Lower leg skin (tissue), 3 donors: ENCODE measurements at regions not wholly inside any gene's neighbourhood (a gene's known extent, or its start where the extent isn't known, plus 50 kb on each side); places are given as distances from the start of the nearest gene placed in this dataset.

Experiments used
- CTCF ChIP-seq, 3 donors: fragments of 450-650 bp; IDR thresholded peaks; one replicate each; pipeline ENCODE4 v1.5.1; 2016; ENCODE audit warnings: antibody characterized with exemption in 3 of 3, mild to moderate bottlenecking in 3 of 3, moderate library complexity in 2 of 3
- POLR2A ChIP-seq, 2 donors: fragments of 450-650 bp; IDR thresholded peaks; one replicate each; pipeline ENCODE4 v1.6.1; 2016 to 2017; ENCODE audit warnings: antibody characterized with exemption in 2 of 2, mild to moderate bottlenecking in 1 of 2, moderate library complexity in 1 of 2

DNA sequence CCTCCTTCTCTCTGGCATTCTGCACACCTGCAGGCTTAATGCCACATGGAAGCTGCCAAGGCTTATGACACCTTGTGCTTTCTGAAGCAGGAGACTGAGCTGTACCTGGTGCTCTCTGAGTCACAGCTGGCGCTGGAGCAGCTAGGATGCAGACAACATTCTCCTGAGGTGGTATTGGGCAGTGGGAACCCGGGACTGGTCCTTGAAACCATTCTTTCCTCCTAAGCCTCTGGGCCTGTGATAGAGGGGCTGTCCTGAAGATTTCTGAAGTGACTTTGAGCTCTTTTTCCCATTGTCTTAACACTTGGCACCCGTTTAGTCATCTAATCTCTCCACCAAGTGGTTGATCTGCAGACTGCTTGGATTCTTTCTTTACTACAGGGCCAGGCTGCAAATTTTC, 508.4 kb downstream of the TFEC start:
- no peak for TF ChIP-seq POLR2A (IDR thresholded peaks at IDR 0.05)
- no peak for TF ChIP-seq CTCF (IDR thresholded peaks at IDR 0.05)
